Activated naive CD8-positive, alpha-beta T cell treated with anti-CD3 and anti-CD28 coated beads, Interleukin-2, amount 10 ng/mL, durations not matched to agents 7 days and 5 days (primary cell): ENCODE measurements at regions not wholly inside any gene's neighbourhood (a gene's known extent, or its start where the extent isn't known, plus 50 kb on each side); places are given as distances from the start of the nearest gene placed in this dataset.
"Not testable (repeated sequence)": the region's sequence is repeated elsewhere in the genome, so short reads cannot be mapped to it uniquely, and the experiment has no call there.

Source experiments
- ATAC-seq: fragments of 150-1000 bp; cut with Tn5 transposase; one replicate; pipeline ENCODE4 v1.10.0; 2021; ENCODE audit warnings: low read depth, moderate library complexity
- POLR2A ChIA-PET: fragments of 350-600 bp; sonication (Branson Sonifier 250); formaldehyde crosslinking; loops from one replicate; lab custom pipeline; 2021; ENCODE audit warnings: antibody characterized with exemption; lab: Charles Lee
- DNase-seq: peaks from one replicate; pipeline ENCODE4 v3.0.0; 2021
- H3K27ac Mint-ChIP-seq: one replicate; pipeline ENCODE4 v1.8.0; 2022; ENCODE audit warnings: mild to moderate bottlenecking, mixed read lengths
- H3K27me3 Mint-ChIP-seq: one replicate; pipeline ENCODE4 v1.8.0; 2022; ENCODE audit warnings: mild to moderate bottlenecking, moderate library complexity, mixed read lengths
- H3K36me3 Mint-ChIP-seq: one replicate; pipeline ENCODE4 v1.8.0; 2021; ENCODE audit warnings: mild to moderate bottlenecking, mixed read lengths
- H3K4me1 Mint-ChIP-seq: one replicate; pipeline ENCODE4 v1.8.0; 2021; ENCODE audit warnings: mixed read lengths
- H3K4me3 Mint-ChIP-seq: one replicate; pipeline ENCODE4 v1.8.0; 2022; ENCODE audit warnings: mild to moderate bottlenecking, moderate library complexity, mixed read lengths
- H3K9me3 Mint-ChIP-seq: one replicate; pipeline ENCODE4 v1.8.0; 2021; ENCODE audit warnings: mixed read lengths

GRCh38 chr5:40141896-40142295 is 537.8 kb upstream of the PTGER4 start:
- Mint-ChIP-seq H3K9me3 (no peaks in the 10 kb centered on the region), H3K4me3 (no peak overlapping the region), H3K4me1 (no peaks in the 10 kb centered on the region), H3K36me3 (no peaks in the 10 kb centered on the region), H3K27ac (no peak overlapping the region), H3K27me3 (peaks cover 2% of the 10 kb centered on the region)
- ATAC-seq (no peak), DNase-seq (no peak)
- POLR2A ChIA-PET, result no interaction called here

GRCh38 chr5:40141418-40141817 is 538.3 kb upstream of the PTGER4 start:
- H3K4me3 Mint-ChIP-seq, result no peak overlapping the region
- ATAC-seq (no peak), DNase-seq (no peak)
- no peaks in the 10 kb centered on the region for H3K36me3 Mint-ChIP-seq
- H3K27me3 Mint-ChIP-seq, result peaks cover 2% of the 10 kb centered on the region
- no peaks in the 10 kb centered on the region for H3K4me1 Mint-ChIP-seq
- no peak overlapping the region for H3K27ac Mint-ChIP-seq
- no peaks in the 10 kb centered on the region for H3K9me3 Mint-ChIP-seq
- POLR2A ChIA-PET, result no interaction called here

GRCh38 chr5:40137223-40137622 is 542.5 kb upstream of the PTGER4 start:
- peaks cover 2% of the 10 kb centered on the region for H3K27me3 Mint-ChIP-seq
- no peak overlapping the region for H3K27ac Mint-ChIP-seq
- no peaks in the 10 kb centered on the region for H3K36me3 Mint-ChIP-seq
- POLR2A ChIA-PET, result no interaction called here
- H3K4me1 Mint-ChIP-seq, result no peaks in the 10 kb centered on the region
- no peak overlapping the region for H3K4me3 Mint-ChIP-seq
- ATAC-seq, result no peak
- no peak for DNase-seq
- peaks cover 4% of the 10 kb centered on the region for H3K9me3 Mint-ChIP-seq

- ATAC-seq, result no peak
- DNase-seq, result no peak
- H3K27ac Mint-ChIP-seq, result no peak overlapping the region
- POLR2A ChIA-PET, result no interaction called here
- no peaks in the 10 kb centered on the region for H3K4me1 Mint-ChIP-seq
- no peak overlapping the region for H3K4me3 Mint-ChIP-seq
- H3K27me3 Mint-ChIP-seq, result peaks cover 2% of the 10 kb centered on the region
- no peaks in the 10 kb centered on the region for H3K36me3 Mint-ChIP-seq
- H3K9me3 Mint-ChIP-seq, result peaks cover 5% of the 10 kb centered on the region
Measured at GRCh38 chr5:40134883-40135520, 544.7 kb upstream of the PTGER4 start.

GRCh38 chr5:40124367-40124766 is 555.3 kb upstream of the PTGER4 start:
- POLR2A ChIA-PET, result no interaction called here
- H3K27me3 Mint-ChIP-seq, result no peaks in the 10 kb centered on the region
- no peak for DNase-seq
- peaks cover 43% of the 10 kb centered on the region for H3K9me3 Mint-ChIP-seq
- H3K36me3 Mint-ChIP-seq, result peaks cover 23% of the 10 kb centered on the region
- no peak overlapping the region for H3K27ac Mint-ChIP-seq
- H3K4me3 Mint-ChIP-seq, result no peak overlapping the region
- no peak for ATAC-seq
- peaks cover 14% of the 10 kb centered on the region for H3K4me1 Mint-ChIP-seq

GRCh38 chr5:40121236-40121635 is 558.5 kb upstream of the PTGER4 start:
- ATAC-seq (no peak), DNase-seq (no peak)
- Mint-ChIP-seq H3K27me3 (no peaks in the 10 kb centered on the region), H3K36me3 (peaks cover 13% of the 10 kb centered on the region), H3K4me1 (no peaks in the 10 kb centered on the region), H3K9me3 (peaks cover 33% of the 10 kb centered on the region), H3K4me3 (no peak overlapping the region), H3K27ac (no peak overlapping the region)
- POLR2A ChIA-PET, result interaction anchor here (0.6 kb wide), 1 partner anchor 820 kb away, joined by 3 read pairs; no protein-coding TSS in a partner anchor

- DNase-seq, result no peak
- POLR2A ChIA-PET, result no interaction called here
- ATAC-seq, result no peak
- Mint-ChIP-seq H3K27me3 (peaks cover 5% of the 10 kb centered on the region), H3K27ac (no peak overlapping the region), H3K9me3 (peaks cover 3% of the 10 kb centered on the region), H3K4me1 (peaks cover 2% of the 10 kb centered on the region), H3K4me3 (no peak overlapping the region), H3K36me3 (peaks cover 3% of the 10 kb centered on the region)
Measured at GRCh38 chr5:40112875-40113274, 566.8 kb upstream of the PTGER4 start.

GRCh38 chr5:40111036-40111435 is 568.7 kb upstream of the PTGER4 start:
- H3K27me3 Mint-ChIP-seq, ATAC-seq, H3K27ac Mint-ChIP-seq, H3K36me3 Mint-ChIP-seq, POLR2A ChIA-PET, H3K9me3 Mint-ChIP-seq, H3K4me3 Mint-ChIP-seq, H3K4me1 Mint-ChIP-seq, DNase-seq: not testable (repeated sequence)

GRCh38 chr5:40108764-40109390 is 570.8 kb upstream of the PTGER4 start:
- H3K4me1 Mint-ChIP-seq, H3K4me3 Mint-ChIP-seq, H3K36me3 Mint-ChIP-seq, H3K27ac Mint-ChIP-seq, DNase-seq, ATAC-seq, H3K27me3 Mint-ChIP-seq, POLR2A ChIA-PET: not testable (repeated sequence)
- peaks cover 11% of the 10 kb centered on the region for H3K9me3 Mint-ChIP-seq

- H3K36me3 Mint-ChIP-seq, H3K27me3 Mint-ChIP-seq, H3K4me3 Mint-ChIP-seq, ATAC-seq, H3K27ac Mint-ChIP-seq, H3K4me1 Mint-ChIP-seq, DNase-seq, POLR2A ChIA-PET: not testable (repeated sequence)
- peaks cover 13% of the 10 kb centered on the region for H3K9me3 Mint-ChIP-seq
Measured at GRCh38 chr5:40107786-40108185, 571.9 kb upstream of the PTGER4 start.

- Mint-ChIP-seq H3K36me3 (peaks cover 8% of the 10 kb centered on the region), H3K9me3 (peaks cover 13% of the 10 kb centered on the region), H3K27me3 (no peaks in the 10 kb centered on the region), H3K4me3 (no peak overlapping the region), H3K27ac (no peak overlapping the region), H3K4me1 (peaks cover 2% of the 10 kb centered on the region)
- DNase-seq, result no peak
- ATAC-seq, result no peak
- POLR2A ChIA-PET, result no interaction called here
Measured at GRCh38 chr5:40106847-40107246, 572.9 kb upstream of the PTGER4 start.

GRCh38 chr5:40098313-40098712 is 581.4 kb upstream of the PTGER4 start:
- ATAC-seq (no peak), DNase-seq (no peak)
- Mint-ChIP-seq H3K27me3 (no peaks in the 10 kb centered on the region), H3K4me3 (no peak overlapping the region), H3K4me1 (no peaks in the 10 kb centered on the region), H3K27ac (no peak overlapping the region), H3K9me3 (peaks cover 2% of the 10 kb centered on the region), H3K36me3 (no peaks in the 10 kb centered on the region)
- POLR2A ChIA-PET, result no interaction called here

GRCh38 chr5:40093550-40093949 is 586.2 kb upstream of the PTGER4 start:
- ATAC-seq (no peak), DNase-seq (no peak)
- Mint-ChIP-seq H3K36me3 (no peaks in the 10 kb centered on the region), H3K4me3 (no peak overlapping the region), H3K27ac (no peak overlapping the region), H3K4me1 (no peaks in the 10 kb centered on the region), H3K9me3 (peaks cover 11% of the 10 kb centered on the region), H3K27me3 (no peaks in the 10 kb centered on the region)
- POLR2A ChIA-PET, result no interaction called here

- Mint-ChIP-seq H3K4me1 (no peaks in the 10 kb centered on the region), H3K4me3 (no peak overlapping the region), H3K27me3 (no peaks in the 10 kb centered on the region), H3K27ac (no peak overlapping the region), H3K9me3 (peaks cover 11% of the 10 kb centered on the region), H3K36me3 (no peaks in the 10 kb centered on the region)
- ATAC-seq, result no peak
- POLR2A ChIA-PET, result no interaction called here
- DNase-seq, result no peak
Measured at GRCh38 chr5:40089269-40089668, 590.4 kb upstream of the PTGER4 start.
